ENCODE measurements at regions not wholly inside any gene's neighbourhood (a gene's known extent, or its start where the extent isn't known, plus 50 kb on each side); places are given as distances from the start of the nearest gene placed in this dataset.

DNA sequence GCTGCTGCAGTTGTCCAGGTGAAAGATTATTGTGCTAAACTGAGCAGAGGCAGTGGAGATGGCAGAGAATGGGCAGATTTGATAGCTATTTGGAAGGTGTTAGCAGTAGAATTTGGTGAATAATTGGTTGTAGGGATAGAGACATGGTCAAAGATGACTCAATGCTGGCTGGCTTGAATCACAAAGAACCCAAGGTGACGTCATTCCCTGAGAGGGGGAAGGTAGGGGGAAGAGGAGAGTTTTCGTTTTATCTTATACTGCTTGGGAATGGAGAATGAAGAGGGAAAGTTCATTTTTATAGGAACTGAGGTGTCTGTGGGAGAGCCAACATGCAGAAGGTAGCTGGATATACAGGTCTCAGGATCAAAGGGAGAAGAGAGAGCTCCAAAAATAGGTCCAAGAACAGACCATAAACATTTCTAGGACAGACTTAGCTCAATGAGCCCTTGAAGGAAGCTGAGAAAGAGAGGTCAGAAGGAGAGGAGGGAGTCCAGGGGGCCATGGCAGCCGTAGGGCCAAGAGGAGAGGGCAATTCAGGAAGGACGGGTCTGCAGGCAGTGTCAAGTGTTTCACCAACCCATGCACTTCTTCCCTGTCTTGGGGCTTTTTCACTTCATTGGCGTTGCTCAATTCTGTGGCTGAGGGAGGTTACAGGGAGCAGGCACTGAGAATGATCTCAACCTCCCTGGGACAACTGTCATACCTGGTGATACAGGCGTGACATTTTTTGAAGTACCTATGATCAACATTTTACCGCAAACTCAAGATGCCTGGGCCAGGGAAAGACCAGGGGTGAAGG lies 281.3 kb downstream of the TDRD15 start (continued):
- TF ChIP-seq HMGXB4 (CRISPR knock-in tag; IDR thresholded peaks at IDR 0.05; ENCODE audit: borderline replicate concordance) (no peak), MYC (IDR thresholded peaks at IDR 0.05; ENCODE audit: borderline replicate concordance, low read length) (no peak), ZNF302 (CRISPR knock-in tag; IDR thresholded peaks at IDR 0.05) (no peak), MAFK (IDR thresholded peaks at IDR 0.05; ENCODE audit: partially characterized antibody) (no peak), RNF2 (IDR thresholded peaks at IDR 0.05; ENCODE audit: borderline replicate concordance, low read depth) (no peak), FOXS1 (CRISPR knock-in tag; IDR thresholded peaks at IDR 0.05) (no peak), GATA3 (IDR thresholded peaks at IDR 0.05; ENCODE audit: borderline replicate concordance) (no peak), HOXB5 (CRISPR knock-in tag; IDR thresholded peaks at IDR 0.05) (no peak), EP300 (IDR thresholded peaks at IDR 0.05) (no peak)
- TF ChIP-seq, protein P1, sequence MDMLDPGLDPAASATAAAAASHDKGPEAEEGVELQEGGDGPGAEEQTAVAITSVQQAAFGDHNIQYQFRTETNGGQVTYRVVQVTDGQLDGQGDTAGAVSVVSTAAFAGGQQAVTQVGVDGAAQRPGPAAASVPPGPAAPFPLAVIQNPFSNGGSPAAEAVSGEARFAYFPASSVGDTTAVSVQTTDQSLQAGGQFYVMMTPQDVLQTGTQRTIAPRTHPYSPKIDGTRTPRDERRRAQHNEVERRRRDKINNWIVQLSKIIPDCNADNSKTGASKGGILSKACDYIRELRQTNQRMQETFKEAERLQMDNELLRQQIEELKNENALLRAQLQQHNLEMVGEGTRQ (IDR thresholded peaks at IDR 0.05), result no peak

GRCh38 chr2:21406386-21406785 lies 282.6 kb downstream of the TDRD15 start:
- CTCF ChIA-PET, result interaction anchor here (0.9 kb wide), 1 partner anchor 364 kb away, joined by 3 read pairs; no protein-coding TSS in a partner anchor
- no peaks in the 10 kb centered on the region for H3K4me1 ChIP-seq
- DNase-seq (ENCODE audit: low read depth in 1 of 2, low spot score in 1 of 2) (no peak), ATAC-seq (no peak), FAIRE-seq (no peak)
- H3K4me3 ChIP-seq, result no peak overlapping the region
- 0% methylated on average over 1 of the region's 1 CpG for WGBS (ENCODE audit: missing lambda C conversion rate)
- POLR2A ChIA-PET, result no interaction called here
- no peak for TF ChIP-seq CBX8 (IDR thresholded peaks at IDR 0.05)
- no peak overlapping the region for H3K27ac ChIP-seq
- H3K4me2 ChIP-seq, result no peak overlapping the region
- no peaks in the 10 kb centered on the region for H3K9me3 ChIP-seq

DNA sequence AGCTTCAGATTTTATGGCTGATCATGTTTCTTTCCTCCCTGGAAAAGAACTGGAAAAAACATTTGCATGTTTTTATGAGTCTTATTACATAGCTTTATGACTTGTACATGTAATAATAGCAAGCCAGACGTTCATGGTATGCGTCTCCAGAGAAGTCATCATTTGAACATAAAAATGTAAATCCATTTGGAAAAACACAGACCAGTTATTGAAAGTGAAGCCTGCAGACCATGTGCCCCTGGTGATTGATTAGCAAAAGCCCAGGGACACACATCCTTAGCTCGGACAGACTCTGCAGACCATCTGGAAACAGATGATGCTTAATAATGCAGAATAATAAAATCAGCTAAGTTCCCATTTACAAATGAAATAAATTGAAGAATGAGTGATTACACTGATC lies 283.1 kb downstream of the TDRD15 start:
- DNase-seq (ENCODE audit: low read depth in 1 of 2, low spot score in 1 of 2) (no peak), ATAC-seq (no peak), FAIRE-seq (no peak)
- WGBS (ENCODE audit: missing lambda C conversion rate), result 0% methylated on average over 3 of the region's 3 CpGs
- Histone ChIP-seq H3K4me2 (no peak overlapping the region), H3K4me1 (no peaks in the 10 kb centered on the region), H3K27ac (no peak overlapping the region), H3K9me3 (no peaks in the 10 kb centered on the region), H3K4me3 (no peak overlapping the region)
- TF ChIP-seq FOSL2 (IDR thresholded peaks at IDR 0.05) (no peak), FOSL2 (CRISPR knock-in tag; IDR thresholded peaks at IDR 0.05) (no peak), POLR2A (IDR thresholded peaks at IDR 0.05; ENCODE audit: low read length) (no peak), TP53 (CRISPR knock-in tag; IDR thresholded peaks at IDR 0.05) (no peak), POLR2AphosphoS2 (conservative IDR thresholded peaks at IDR 0.05; ENCODE audit: low read length) (no peak), CEBPB (IDR thresholded peaks at IDR 0.05) (no peak), MAFK (IDR thresholded peaks at IDR 0.05; ENCODE audit: partially characterized antibody) (no peak)
- POLR2A ChIA-PET, result no interaction called here
- CTCF ChIA-PET, result interaction anchor here (0.9 kb wide), 1 partner anchor 364 kb away, joined by 3 read pairs; no protein-coding TSS in a partner anchor

DNA sequence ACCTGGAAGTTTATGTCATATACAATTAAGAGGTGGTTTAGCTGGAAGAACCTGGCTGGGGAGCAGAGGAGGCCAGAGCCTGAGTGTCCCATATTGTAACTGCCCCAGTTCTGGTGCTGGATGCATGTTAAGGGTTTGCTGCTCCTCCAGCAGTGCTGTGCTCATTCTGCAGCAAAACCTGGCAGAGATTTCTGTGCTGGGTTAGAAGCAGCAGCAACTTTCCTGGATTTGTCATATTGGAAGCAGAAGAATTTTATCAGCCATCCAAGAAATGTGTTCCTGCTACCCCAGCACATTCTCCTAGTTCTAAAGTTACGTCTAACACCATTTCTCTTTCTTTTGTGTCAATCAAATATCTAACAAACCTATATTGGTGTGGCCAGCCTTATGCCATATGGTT lies 284.1 kb downstream of the TDRD15 start:
- H3K27ac ChIP-seq, result no peak overlapping the region
- no peak overlapping the region for H3K4me3 ChIP-seq
- TF ChIP-seq ZC3H11A (IDR thresholded peaks at IDR 0.05), result no peak
- ATAC-seq, result no peak
- no peaks in the 10 kb centered on the region for H3K4me1 ChIP-seq
- ChIA-PET POLR2A (no interaction called here), CTCF (no interaction called here)
- whole genome bisulfite sequencing (ENCODE audit: missing lambda C conversion rate), result 17% methylated on average over 1 of the region's 1 CpG
- FAIRE-seq, result no peak
- DNase-seq (ENCODE audit: low read depth in 1 of 2, low spot score in 1 of 2), result no peak
- H3K4me2 ChIP-seq, result no peak overlapping the region
- no peaks in the 10 kb centered on the region for H3K9me3 ChIP-seq
